HepG2 (cell line): ENCODE measurements at regions not wholly inside any gene's neighbourhood (a gene's known extent, or its start where the extent isn't known, plus 50 kb on each side); places are given as distances from the start of the nearest gene placed in this dataset.

Source experiments
- ATAC-seq: fragments of 200-7000 bp; cut with Tn5 transposase; 3 replicates; pipeline ENCODE4 v1.9.1; 2020; ENCODE audit warnings: mild to moderate bottlenecking, moderate library complexity
- BruUV-seq: library from RNA; stranded (reverse); fragments of 400-500 nt; replicated peaks from 2 replicates; lab custom pipeline; 2021; lab: Mats Ljungman, UMichigan
- CTCF ChIA-PET: fragments of 300-600 bp; formaldehyde crosslinking; extraction: SDS; loops from one replicate; lab custom pipeline; 2021; ENCODE audit warnings: low total read pairs, inconsistent platforms, low intra/inter-chr PET ratio; lab: Yijun Ruan, JAX
- POLR2A ChIA-PET: fragments of 350-600 bp; sonication (Branson Sonifier 250); formaldehyde crosslinking; loops from one replicate; lab custom pipeline; 2020; ENCODE audit warnings: antibody characterized with exemption, inconsistent platforms; lab: Yijun Ruan, JAX
- DNase-seq: peaks from one replicate; pipeline ENCODE4 v3.0.0-alpha.2; 2015; ENCODE audit warnings: low spot score
- FAIRE-seq: peaks from 3 replicates; lab custom pipeline; 2011; peaks lifted over from hg19 to GRCh38; lab: Jason Lieb, UNC
- H2AFZ ChIP-seq: one replicate; pipeline ENCODE4 v1.6.1; 2011; ENCODE audit warnings: low read length, inconsistent platforms
- H3K27ac ChIP-seq: fragments of 300-600 bp; 3 replicates; pipeline ENCODE4 v1.8.0; 2011; ENCODE audit warnings: mixed run types, mild to moderate bottlenecking, mixed read lengths, low read length, inconsistent platforms; ENCODE audit not compliant: insufficient read depth; ENCODE audit errors: extremely low read length
- H3K27me3 ChIP-seq, 2 experiments: fragments of 200-600 bp in 1 of 2; 2 replicates in 1 of 2; 3 replicates in 1 of 2; pipeline versions ENCODE4 v1.6.0 to v1.8.0; 2011; ENCODE audit warnings: low read length in 2 of 2, mild to moderate bottlenecking in 2 of 2, moderate library complexity in 2 of 2, inconsistent platforms in 1 of 2; ENCODE audit not compliant: insufficient read depth in 2 of 2, control insufficient read depth in 1 of 2
- H3K36me3 ChIP-seq, 2 experiments: fragments of 200-600 bp in 1 of 2; replicated peaks in 1 of 2; 2 replicates in 1 of 2; 3 replicates in 1 of 2; pipeline versions ENCODE4 v1.5.1 to v1.8.0; 2011; ENCODE audit warnings: low read length in 2 of 2, inconsistent platforms in 1 of 2; ENCODE audit not compliant: insufficient read depth in 2 of 2, control insufficient read depth in 1 of 2
- H3K4me1 ChIP-seq: 2 replicates; pipeline ENCODE4 v1.5.1; 2012; ENCODE audit warnings: low read length, inconsistent platforms; ENCODE audit not compliant: insufficient read depth
- H3K4me2 ChIP-seq: 2 replicates; pipeline ENCODE4 v1.6.0; 2011; ENCODE audit warnings: low read depth, low read length, inconsistent platforms
- H3K4me3 ChIP-seq, 3 experiments: fragments of 200-600 bp in 1 of 3; sonication (generic), shearing (Covaris generic) in 1 of 3; replicated peaks in 1 of 3; 2 replicates each; pipeline ENCODE4 v1.5.1; 2011 to 2016; ENCODE audit warnings: low read length in 3 of 3, inconsistent platforms in 2 of 3, low read depth in 2 of 3, mild to moderate bottlenecking in 2 of 3, control low read depth in 1 of 3, mixed read lengths in 1 of 3; ENCODE audit not compliant: insufficient read depth in 1 of 3
- H3K79me2 ChIP-seq: one replicate; pipeline ENCODE4 v1.6.1; 2011; ENCODE audit warnings: low read length, inconsistent platforms; ENCODE audit not compliant: insufficient read depth
- H3K9ac ChIP-seq: 2 replicates; pipeline ENCODE4 v1.6.0; 2011; ENCODE audit warnings: mild to moderate bottlenecking, low read depth, low read length, inconsistent platforms; ENCODE audit not compliant: insufficient read depth
- H3K9me3 ChIP-seq: 2 replicates; pipeline ENCODE4 v1.5.1; 2012; ENCODE audit warnings: mild to moderate bottlenecking, low read length
- H4K20me1 ChIP-seq: 2 replicates; pipeline ENCODE4 v1.6.0; 2011; ENCODE audit warnings: inconsistent platforms, mild to moderate bottlenecking, low read length, moderate library complexity; ENCODE audit not compliant: insufficient read depth
- ASH2L ChIP-seq: fragments of 300-600, 200-600 bp; sonication (generic); IDR thresholded peaks from 2 replicates; pipeline ENCODE4 v1.7.0; 2017; ENCODE audit warnings: low read depth, mild to moderate bottlenecking, moderate library complexity, mixed read lengths, low read length; ENCODE audit not compliant: insufficient read length
- GFI1 ChIP-seq: sonication (generic); formaldehyde crosslinking; IDR thresholded peaks from 2 replicates; pipeline ENCODE4 v1.5.0; 2020; ENCODE audit warnings: missing genetic modification reagents, mild to moderate bottlenecking, borderline replicate concordance
- ZBTB20 ChIP-seq: sonication (generic); formaldehyde crosslinking; IDR thresholded peaks from 2 replicates; pipeline ENCODE4 v1.8.1; 2023; ENCODE audit warnings: missing genetic modification reagents, low read depth, mild to moderate bottlenecking, borderline replicate concordance
- ZFP90 ChIP-seq: sonication (generic); formaldehyde crosslinking; IDR thresholded peaks from 2 replicates; pipeline ENCODE4 v1.8.0; 2022; ENCODE audit warnings: missing genetic modification reagents, mild to moderate bottlenecking, inconsistent platforms, borderline replicate concordance
- WGBS: methylation state at CpG from one replicate; pipeline ENCODE4 v1.1.6; 2017; ENCODE audit warnings: low lambda C conversion rate; 5-methylcytosine and 5-hydroxymethylcytosine counted together
- in situ Hi-C: cut with HindIII; loops from 2 replicates; pipeline ENCODE4 v1.10.0; 2017; ENCODE audit warnings: low pct_unique_long_range_greater_than_20kb; ENCODE audit not compliant: extremely low pct_ligation_motif_present
- intact Hi-C: fragments of 100-400 bp; cut with micrococcal nuclease; formaldehyde crosslinking; loops from one replicate; pipeline ENCODE4 v1.10.0; 2022; ENCODE audit not compliant: unreplicated experiment

DNA sequence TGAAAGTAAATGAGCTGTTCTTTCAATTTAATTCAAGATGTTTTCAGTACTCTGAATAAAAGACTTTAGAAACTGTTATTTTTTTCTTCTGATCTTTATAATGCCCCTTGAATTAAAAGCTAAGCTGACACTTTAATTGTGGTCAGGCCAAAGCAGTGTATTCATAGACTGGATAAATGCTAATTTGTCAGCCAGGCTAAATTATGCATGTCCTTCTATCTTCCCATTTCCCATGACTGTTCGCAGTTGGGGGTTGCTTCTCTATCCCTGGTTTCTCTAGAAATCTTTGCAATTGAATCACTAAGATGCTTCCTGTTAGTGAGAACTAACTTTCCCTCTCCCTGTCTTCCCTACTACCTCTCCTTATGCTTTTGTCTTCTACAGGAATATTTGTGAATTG lies 396.2 kb downstream of the RFPL4B start:
- 0% methylated on average over 1 of the region's 1 CpG for WGBS
- CTCF ChIA-PET: no interaction called here
- DNase-seq (no peak), FAIRE-seq (no peak), ATAC-seq (no peak)
- H3K9me3 ChIP-seq: no peaks in the 10 kb centered on the region
- intact Hi-C loops: loop anchor here (5.0 kb wide), 1 partner anchor 526 kb away; no protein-coding TSS in a partner anchor
- no peaks in the 10 kb centered on the region for H3K27me3 ChIP-seq
- no peaks in the 10 kb centered on the region for H3K79me2 ChIP-seq
- no peak overlapping the region for H3K9ac ChIP-seq
- no peak overlapping the region for H3K27ac ChIP-seq
- TF ChIP-seq GFI1 (CRISPR knock-in tag): no peak
- no peak for TF ChIP-seq ZFP90 (CRISPR knock-in tag)
- no peak for TF ChIP-seq ASH2L
- TF ChIP-seq, all 625 proteins: peak for 0
- Histone ChIP-seq H3K4me1 (no peaks in the 10 kb centered on the region), H4K20me1 (no peaks in the 10 kb centered on the region), H3K4me3 (no peak overlapping the region), H3K36me3 (no peaks in the 10 kb centered on the region), H2AFZ (no peak overlapping the region), H3K4me2 (no peak overlapping the region)
- POLR2A ChIA-PET: no interaction called here
- in situ Hi-C loops: no loop called here
- BruUV-seq: no TSS peak

GRCh38 chr6:112744827-112745226 lies 397.7 kb downstream of the RFPL4B start:
- BruUV-seq: no TSS peak
- FAIRE-seq: no peak
- H2AFZ ChIP-seq: no peak overlapping the region

More at GRCh38 chr6:112744827-112745226, 397.7 kb downstream of the RFPL4B start:
- Histone ChIP-seq H3K9me3 (no peaks in the 10 kb centered on the region), H3K4me2 (no peak overlapping the region), H3K4me1 (no peaks in the 10 kb centered on the region), H3K4me3 (no peak overlapping the region), H3K79me2 (no peaks in the 10 kb centered on the region), H3K36me3 (no peaks in the 10 kb centered on the region), H3K27ac (no peak overlapping the region), H4K20me1 (no peaks in the 10 kb centered on the region), H3K9ac (no peak overlapping the region), H3K27me3 (no peaks in the 10 kb centered on the region)
- ATAC-seq (no peak), DNase-seq (no peak)
- no peak for TF ChIP-seq ZBTB20 (CRISPR knock-in tag)
- in situ Hi-C loops (no loop called here), intact Hi-C loops (loop anchor here (5.0 kb wide), 1 partner anchor 528 kb away; no protein-coding TSS in a partner anchor)
- ChIA-PET POLR2A (no interaction called here), CTCF (no interaction called here)
- WGBS: 2% methylated on average over 4 of the region's 4 CpGs
